NT2/D1 (cell line): ENCODE measurements at regions not wholly inside any gene's neighbourhood (a gene's known extent, or its start where the extent isn't known, plus 50 kb on each side); places are given as distances from the start of the nearest gene placed in this dataset.

Experiments used
- YY1 ChIP-seq: IDR thresholded peaks from 2 replicates; pipeline ENCODE4 v1.6.1; 2011; ENCODE audit not compliant: insufficient read length, insufficient read depth
- ZNF274 ChIP-seq: IDR thresholded peaks from 2 replicates; pipeline ENCODE4 v1.6.1; 2011; ENCODE audit warnings: mild to moderate bottlenecking, low read depth, low read length

DNA sequence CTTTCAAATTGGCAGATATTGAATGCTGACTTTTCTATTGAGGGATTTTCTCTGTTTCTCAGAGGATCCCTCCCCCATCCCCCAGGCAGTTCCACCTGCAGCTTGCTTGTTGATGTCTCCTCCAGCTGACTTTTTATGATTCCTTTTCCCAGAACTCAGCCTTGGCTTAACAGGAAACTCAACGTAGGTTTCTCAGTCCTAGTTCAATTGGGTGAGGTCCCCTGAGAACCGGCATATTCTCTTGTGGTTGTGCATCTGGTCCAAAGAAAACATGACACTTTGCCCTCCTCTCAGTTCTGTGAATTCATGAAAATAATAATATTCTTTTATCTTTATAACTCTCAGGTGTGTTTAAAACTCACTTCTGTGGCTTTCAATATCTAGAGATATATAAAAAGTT is 1222.1 kb downstream of the OTOL1 start:
- TF ChIP-seq ZNF274 (no peak), YY1 (no peak)
